ENCODE measurements at regions not wholly inside any gene's neighbourhood (a gene's known extent, or its start where the extent isn't known, plus 50 kb on each side); places are given as distances from the start of the nearest gene placed in this dataset.

DNA sequence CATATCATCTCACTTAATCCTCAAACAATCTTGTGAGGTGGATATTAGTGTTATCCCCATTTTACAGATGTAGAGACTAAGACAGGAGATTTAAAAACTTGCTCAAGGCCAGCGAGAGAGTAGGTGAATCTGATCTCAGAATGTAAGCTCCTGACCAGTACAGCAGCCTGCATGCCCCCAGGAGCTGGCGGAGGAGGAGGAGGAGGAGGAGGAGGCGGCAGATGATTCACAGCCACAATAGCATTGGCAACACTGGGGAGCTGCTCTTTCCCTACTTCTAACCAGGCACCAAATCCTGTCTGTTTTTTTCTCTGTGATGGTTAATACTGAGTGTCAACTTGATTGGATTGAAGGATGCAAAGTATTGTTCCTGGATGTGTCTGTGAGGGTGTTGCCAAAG is 243.2 kb downstream of the ATG4C start:
- TF ChIP-seq POLR2A (IDR thresholded peaks at IDR 0.05) (no peak), EP300 (IDR thresholded peaks at IDR 0.05; ENCODE audit: low read depth) (no peak), POLR2AphosphoS5 (IDR thresholded peaks at IDR 0.05) (no peak)
- TF ChIP-seq, protein P1, sequence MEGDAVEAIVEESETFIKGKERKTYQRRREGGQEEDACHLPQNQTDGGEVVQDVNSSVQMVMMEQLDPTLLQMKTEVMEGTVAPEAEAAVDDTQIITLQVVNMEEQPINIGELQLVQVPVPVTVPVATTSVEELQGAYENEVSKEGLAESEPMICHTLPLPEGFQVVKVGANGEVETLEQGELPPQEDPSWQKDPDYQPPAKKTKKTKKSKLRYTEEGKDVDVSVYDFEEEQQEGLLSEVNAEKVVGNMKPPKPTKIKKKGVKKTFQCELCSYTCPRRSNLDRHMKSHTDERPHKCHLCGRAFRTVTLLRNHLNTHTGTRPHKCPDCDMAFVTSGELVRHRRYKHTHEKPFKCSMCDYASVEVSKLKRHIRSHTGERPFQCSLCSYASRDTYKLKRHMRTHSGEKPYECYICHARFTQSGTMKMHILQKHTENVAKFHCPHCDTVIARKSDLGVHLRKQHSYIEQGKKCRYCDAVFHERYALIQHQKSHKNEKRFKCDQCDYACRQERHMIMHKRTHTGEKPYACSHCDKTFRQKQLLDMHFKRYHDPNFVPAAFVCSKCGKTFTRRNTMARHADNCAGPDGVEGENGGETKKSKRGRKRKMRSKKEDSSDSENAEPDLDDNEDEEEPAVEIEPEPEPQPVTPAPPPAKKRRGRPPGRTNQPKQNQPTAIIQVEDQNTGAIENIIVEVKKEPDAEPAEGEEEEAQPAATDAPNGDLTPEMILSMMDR (IDR thresholded peaks at IDR 0.05), result no peak

Measured in transverse colon (tissue), 4 donors.